H1 (cell line): ENCODE measurements at regions not wholly inside any gene's neighbourhood (a gene's known extent, or its start where the extent isn't known, plus 50 kb on each side); places are given as distances from the start of the nearest gene placed in this dataset.

Experiments used
- CTCF ChIA-PET: fragments of 300-600 bp; sonication (Branson Sonifier 250); formaldehyde crosslinking; loops from one replicate; lab custom pipeline; 2021; ENCODE audit not compliant: partially characterized antibody; lab: Charles Lee
- POLR2A ChIA-PET: fragments of 300-600 bp; sonication (Branson Sonifier 250); formaldehyde crosslinking; loops from one replicate; lab custom pipeline; 2021; ENCODE audit warnings: inconsistent platforms; ENCODE audit not compliant: partially characterized antibody; lab: Charles Lee
- DNase-seq, 2 experiments: peaks; one replicate each; pipeline versions ENCODE4 v3.0.0 to v3.0.0-alpha.2; 2010 to 2022; ENCODE audit warnings: low spot score in 2 of 2, low read depth in 1 of 2, mixed read lengths in 1 of 2
- FAIRE-seq: peaks from 2 replicates; lab custom pipeline; 2011; peaks lifted over from hg19 to GRCh38; lab: Jason Lieb, UNC
- H2AFZ ChIP-seq: 2 replicates; pipeline ENCODE4 v1.8.1; 2012; ENCODE audit warnings: low read length, inconsistent platforms
- H2AK5ac ChIP-seq: 2 replicates; pipeline ENCODE4 v1.6.1; 2013; ENCODE audit warnings: low read depth, low read length
- H2BK120ac ChIP-seq: replicated peaks from 2 replicates; pipeline ENCODE3; 2013; ENCODE audit warnings: low read depth, low read length, inconsistent platforms
- H2BK12ac ChIP-seq: 2 replicates; pipeline ENCODE4 v1.6.1; 2013; ENCODE audit warnings: low read depth, low read length
- H2BK15ac ChIP-seq: 2 replicates; pipeline ENCODE4 v1.6.1; 2013; ENCODE audit warnings: low read length
- H2BK20ac ChIP-seq: 2 replicates; pipeline ENCODE4 v1.6.1; 2013; ENCODE audit warnings: low read length
- H2BK5ac ChIP-seq: 2 replicates; pipeline ENCODE4 v1.6.1; 2013; ENCODE audit warnings: low read depth, low read length
- H3K14ac ChIP-seq: 2 replicates; pipeline ENCODE4 v1.6.1; 2013; ENCODE audit warnings: inconsistent platforms; ENCODE audit not compliant: insufficient read length
- H3K18ac ChIP-seq: 2 replicates; pipeline ENCODE4 v1.6.1; 2013; ENCODE audit warnings: low read length; ENCODE audit errors: extremely low read depth
- H3K23ac ChIP-seq: 2 replicates; pipeline ENCODE4 v1.6.1; 2013; ENCODE audit warnings: inconsistent platforms; ENCODE audit not compliant: insufficient read length
- H3K23me2 ChIP-seq: 2 replicates; pipeline ENCODE4 v1.6.1; 2013; ENCODE audit warnings: low read depth, low read length
- H3K27ac ChIP-seq: 2 replicates; pipeline ENCODE4 v1.6.1; 2011; ENCODE audit warnings: low read depth, low read length, inconsistent platforms
- H3K27me3 ChIP-seq, 4 experiments: replicated peaks in 1 of 4; 1 replicate in 1 of 4; 2 replicates in 3 of 4; pipeline versions ENCODE4 v1.6.1 to v1.8.1; 2011 to 2013; ENCODE audit warnings: low read length in 3 of 4, mild to moderate bottlenecking in 3 of 4, inconsistent platforms in 2 of 4, mixed read lengths in 2 of 4, moderate library complexity in 1 of 4; ENCODE audit not compliant: control insufficient read depth in 3 of 4, insufficient read depth in 3 of 4; ENCODE audit errors: extremely low read depth in 1 of 4
- H3K36me3 ChIP-seq, 4 experiments: 2 replicates each; pipeline versions ENCODE4 v1.6.1 to v1.8.1; 2011 to 2013; ENCODE audit warnings: mild to moderate bottlenecking in 4 of 4, low read length in 3 of 4, moderate library complexity in 2 of 4, control low read depth in 1 of 4, inconsistent platforms in 1 of 4; ENCODE audit not compliant: insufficient read depth in 4 of 4, control insufficient read depth in 2 of 4
- H3K4ac ChIP-seq: replicated peaks from 2 replicates; pipeline ENCODE3; 2013; ENCODE audit warnings: low read length, low read depth, mixed read lengths, inconsistent platforms; ENCODE audit not compliant: insufficient read length
- H3K4me1 ChIP-seq, 4 experiments: replicated peaks in 1 of 4; 1 replicate in 1 of 4; 2 replicates in 3 of 4; pipeline versions ENCODE4 v1.6.1 to v1.8.1; 2011 to 2013; ENCODE audit warnings: low read length in 3 of 4, inconsistent platforms in 2 of 4, mixed read lengths in 1 of 4; ENCODE audit not compliant: insufficient read depth in 4 of 4, control insufficient read depth in 3 of 4
- H3K4me2 ChIP-seq, 2 experiments: 2 replicates each; pipeline versions ENCODE4 v1.6.1 to v1.8.1; 2011 to 2013; ENCODE audit warnings: low read depth in 2 of 2, low read length in 2 of 2, control low read depth in 1 of 2, inconsistent platforms in 1 of 2, mild to moderate bottlenecking in 1 of 2; ENCODE audit not compliant: insufficient read depth in 1 of 2
- H3K4me3 ChIP-seq, 4 experiments: fragments of 200-600, 300-600 bp in 1 of 4; sonication (generic), shearing (Covaris generic), sonication (Bioruptor Twin) in 1 of 4; 2 replicates each; pipeline versions ENCODE4 v1.5.1 to v1.8.1; 2011 to 2016; ENCODE audit warnings: low read length in 4 of 4, low read depth in 3 of 4, control low read depth in 2 of 4, inconsistent platforms in 2 of 4, mild to moderate bottlenecking in 2 of 4, mixed read lengths in 1 of 4, moderate library complexity in 1 of 4; ENCODE audit not compliant: insufficient read depth in 2 of 4; ENCODE audit errors: extremely low read depth in 1 of 4
- H3K56ac ChIP-seq: replicated peaks from 2 replicates; pipeline ENCODE3; 2013; ENCODE audit warnings: low read depth, mild to moderate bottlenecking, mixed read lengths, low read length, inconsistent platforms; ENCODE audit not compliant: insufficient read length
- H3K79me1 ChIP-seq: 2 replicates; pipeline ENCODE4 v1.6.1; 2013; ENCODE audit warnings: low read depth, low read length, control low read depth
- H3K79me2 ChIP-seq, 2 experiments: 2 replicates each; pipeline versions ENCODE4 v1.6.1 to v1.8.1; 2012 to 2013; ENCODE audit warnings: low read length in 2 of 2, mild to moderate bottlenecking in 2 of 2, inconsistent platforms in 1 of 2; ENCODE audit not compliant: insufficient read depth in 2 of 2, control insufficient read depth in 1 of 2
- H3K9ac ChIP-seq, 4 experiments: replicated peaks in 1 of 4; 1 replicate in 1 of 4; 2 replicates in 3 of 4; pipeline versions ENCODE4 v1.6.1 to v1.8.1; 2011 to 2013; ENCODE audit warnings: low read depth in 3 of 4, low read length in 3 of 4, control low read depth in 2 of 4, mild to moderate bottlenecking in 2 of 4, moderate library complexity in 2 of 4, inconsistent platforms in 1 of 4; ENCODE audit errors: extremely low read depth in 1 of 4
- H3K9me3 ChIP-seq, 2 experiments: 2 replicates each; pipeline versions ENCODE4 v1.6.1 to v1.8.1; 2012 to 2013; ENCODE audit warnings: mild to moderate bottlenecking in 2 of 2, moderate library complexity in 2 of 2, control low read depth in 1 of 2, inconsistent platforms in 1 of 2, low read depth in 1 of 2, low read length in 1 of 2, mixed read lengths in 1 of 2; ENCODE audit not compliant: insufficient read depth in 2 of 2
- H4K20me1 ChIP-seq, 2 experiments: replicated peaks in 1 of 2; 2 replicates each; pipeline versions ENCODE3 to v1.8.1; 2011 to 2013; ENCODE audit warnings: inconsistent platforms in 2 of 2, low read length in 2 of 2, mild to moderate bottlenecking in 1 of 2; ENCODE audit not compliant: insufficient read depth in 2 of 2, control insufficient read depth in 1 of 2
- H4K5ac ChIP-seq: 2 replicates; pipeline ENCODE4 v1.6.1; 2013; ENCODE audit warnings: low read length, low read depth, mixed read lengths, inconsistent platforms; ENCODE audit not compliant: insufficient read length
- H4K8ac ChIP-seq: 2 replicates; pipeline ENCODE4 v1.8.0; 2013; ENCODE audit warnings: mild to moderate bottlenecking, moderate library complexity, low read length, inconsistent platforms; ENCODE audit not compliant: insufficient read depth; ENCODE audit errors: extremely low read depth
- H4K91ac ChIP-seq: replicated peaks from 2 replicates; pipeline ENCODE3; 2013; ENCODE audit warnings: low read length, mixed read lengths, inconsistent platforms; ENCODE audit not compliant: insufficient read length
- ASH2L ChIP-seq: fragments of 200-600, 300-600 bp; sonication (generic); IDR thresholded peaks from one replicate; pipeline ENCODE4 v1.7.1; 2017; ENCODE audit warnings: low read length
- ATF3 ChIP-seq: IDR thresholded peaks from 2 replicates; pipeline ENCODE4 v1.6.1; 2011; ENCODE audit warnings: low read depth, mild to moderate bottlenecking, low read length; ENCODE audit not compliant: insufficient read depth
- CBX8 ChIP-seq: fragments of 300-800, 300-1000 bp; sonication (generic); IDR thresholded peaks from 2 replicates; pipeline ENCODE4 v1.7.1; 2016; ENCODE audit warnings: low read depth, low read length, borderline replicate concordance
- CREB1 ChIP-seq: IDR thresholded peaks from 2 replicates; pipeline ENCODE4 v1.6.1; 2012; ENCODE audit warnings: inconsistent platforms
- CTBP2 ChIP-seq: IDR thresholded peaks from 2 replicates; pipeline ENCODE4 v1.7.0; 2011; ENCODE audit warnings: borderline replicate concordance, mild to moderate bottlenecking, moderate library complexity, mixed read lengths, low read length; ENCODE audit not compliant: insufficient read depth, insufficient read length
- GTF2F1 ChIP-seq: IDR thresholded peaks from 2 replicates; pipeline ENCODE4 v1.6.1; 2012; ENCODE audit warnings: low read depth, low read length, improper control_type of control experiment, borderline replicate concordance
- HDAC6 ChIP-seq: IDR thresholded peaks from one replicate; pipeline ENCODE4 v1.7.1; 2012; ENCODE audit warnings: low read depth, mild to moderate bottlenecking, inconsistent platforms, low read length, moderate library complexity
- KDM5A ChIP-seq: fragments of 200-600 bp; IDR thresholded peaks from 2 replicates; pipeline ENCODE4 v1.7.1; 2012; ENCODE audit warnings: mild to moderate bottlenecking, low read length, inconsistent platforms, mixed read lengths
- POLR2A ChIP-seq, 2 experiments: IDR thresholded peaks; 1 replicate in 1 of 2; 2 replicates in 1 of 2; pipeline ENCODE4 v1.6.1; 2011; ENCODE audit warnings: low read depth in 2 of 2, low read length in 2 of 2, mild to moderate bottlenecking in 2 of 2; ENCODE audit errors: control extremely low read depth in 1 of 2
- TBP ChIP-seq: IDR thresholded peaks from 2 replicates; pipeline ENCODE4 v1.6.1; 2011; ENCODE audit warnings: low read depth, low read length, improper control_type of control experiment
- USF2 ChIP-seq: IDR thresholded peaks from 2 replicates; pipeline ENCODE4 v1.6.1; 2011; ENCODE audit warnings: low read length, improper control_type of control experiment
- ZNF274 ChIP-seq: IDR thresholded peaks from 2 replicates; pipeline ENCODE4 v1.7.0; 2012; ENCODE audit warnings: low read length, borderline replicate concordance; ENCODE audit errors: extremely low read depth
- WGBS, 2 experiments: shearing (Covaris generic) in 1 of 2; methylation state at CpG; one replicate each; pipeline versions ENCODE4 v1.1.6 to v1.1.7; 2013 to 2015; ENCODE audit warnings: low lambda C conversion rate in 2 of 2, mixed read lengths in 2 of 2, inconsistent platforms in 1 of 2, low coverage in 1 of 2, missing lambda C conversion rate in 1 of 2; ENCODE audit not compliant: insufficient replicate concordance in 2 of 2, insufficient coverage in 1 of 2, insufficient read length in 1 of 2; ENCODE audit errors: extremely low coverage in 1 of 2, missing lambda C conversion rate in 1 of 2; 5-methylcytosine and 5-hydroxymethylcytosine counted together

- H3K79me1 ChIP-seq, result no peaks in the 10 kb centered on the region
- TF ChIP-seq HDAC6, result no peak
- no peak for TF ChIP-seq ATF3
- no peak for TF ChIP-seq TBP
- TF ChIP-seq USF2, result no peak
- no peak for TF ChIP-seq POLR2A (IDR thresholded peaks at IDR 0.05; ENCODE audit: control extremely low read depth in 1 of 2, low read depth in 2 of 2, low read length in 2 of 2)
- TF ChIP-seq KDM5A, result no peak
- no peak for TF ChIP-seq CBX8
- TF ChIP-seq CTBP2, result no peak
- TF ChIP-seq CREB1, result no peak
- no peak for TF ChIP-seq ZNF274
- no peak for TF ChIP-seq ASH2L
- no peak for TF ChIP-seq GTF2F1
These were observed 102.4 kb upstream of the ST6GAL2 start for GRCh38 chr2:106988361-106988760.

More at GRCh38 chr2:106988361-106988760, 102.4 kb upstream of the ST6GAL2 start:
- Histone ChIP-seq H2AFZ (no peak overlapping the region), H4K20me1 (no peaks in the 10 kb centered on the region), H3K9ac (no peak overlapping the region), H3K4me1 (peaks cover 0 to 3% (median 1%) of the 10 kb centered on the region in 4 experiments; a peak in 3 of 7 replicates), H3K36me3 (no peaks in the 10 kb centered on the region), H2BK15ac (no peak overlapping the region), H2BK20ac (no peak overlapping the region), H3K56ac (no peak overlapping the region), H2AK5ac (no peak overlapping the region), H3K14ac (no peak overlapping the region), H3K79me2 (no peaks in the 10 kb centered on the region), H4K8ac (no peak overlapping the region), H3K18ac (no peak overlapping the region), H3K4ac (no peak overlapping the region), H4K5ac (no peak overlapping the region), H3K27me3 (no peaks in the 10 kb centered on the region), H3K9me3 (no peaks in the 10 kb centered on the region), H3K23me2 (no peaks in the 10 kb centered on the region), H3K4me2 (no peak overlapping the region; a peak in 1 of 4 replicates), H2BK120ac (no peak overlapping the region), H3K27ac (no peak overlapping the region), H3K4me3 (no peak overlapping the region), H3K23ac (no peak overlapping the region), H4K91ac (no peak overlapping the region), H2BK5ac (no peak overlapping the region), H2BK12ac (no peak overlapping the region)
- CTCF ChIA-PET, result no interaction called here
- FAIRE-seq (no peak), DNase-seq (no peak)
- POLR2A ChIA-PET, result no interaction called here
- 87% methylated on average over 1 of the region's 1 CpG; no CpG with 5 or more reads in 1 of the 2 experiments for WGBS, 2 experiments
